Ovary (tissue), 7 donors: ENCODE measurements at regions not wholly inside any gene's neighbourhood (a gene's known extent, or its start where the extent isn't known, plus 50 kb on each side); places are given as distances from the start of the nearest gene placed in this dataset.

Source experiments
- DNase-seq, 5 donors: peaks; one replicate each; pipeline ENCODE4 v3.0.0-alpha.2; 2019 to 2020
- H3K27ac ChIP-seq, 2 donors: fragments of 200-600 bp; one replicate each; pipeline versions ENCODE4 v1.5.1 to v1.8.0; 2019 to 2022
- H3K27me3 ChIP-seq: fragments of 200-600 bp; one replicate; pipeline ENCODE4 v1.8.0; 2022
- H3K36me3 ChIP-seq: fragments of 200-600 bp; sonication (generic); one replicate; pipeline ENCODE4 v1.5.1; 2019
- H3K4me1 ChIP-seq: one replicate; pipeline ENCODE4 v1.8.1; 2013; ENCODE audit warnings: mild to moderate bottlenecking, moderate library complexity; ENCODE audit not compliant: insufficient read depth
- H3K4me3 ChIP-seq: fragments of 200-600 bp; sonication (generic); one replicate; pipeline ENCODE4 v1.5.1; 2017
- H3K9me3 ChIP-seq, 2 donors: fragments of 200-600 bp in 1 of 2; sonication (generic) in 1 of 2; one replicate each; pipeline versions ENCODE4 v1.5.1 to v1.8.1; 2013 to 2019; ENCODE audit warnings: mild to moderate bottlenecking in 1 of 2, moderate library complexity in 1 of 2
- EP300 ChIP-seq: sonication (generic); formaldehyde crosslinking; IDR thresholded peaks from one replicate; pipeline ENCODE4 v1.6.1; 2017; ENCODE audit warnings: antibody characterized with exemption
- POLR2A ChIP-seq: fragments of 450-650 bp; IDR thresholded peaks from one replicate; pipeline ENCODE4 v1.6.1; 2017; ENCODE audit warnings: antibody characterized with exemption, mild to moderate bottlenecking, moderate library complexity
- WGBS, 3 donors: extraction: QIAGEN DNeasy Blood & Tissue Kit in 1 of 3; methylation state at CpG; one replicate each; pipeline versions ENCODE4 v1.1.5 to v1.1.7; 2013 to 2017; 5-methylcytosine and 5-hydroxymethylcytosine counted together
- intact Hi-C, 4 donors: fragments of 100-400 bp; cut with DNase I; formaldehyde crosslinking; loops; one replicate each; pipeline versions ENCODE4 v1.11.0 to v1.15.1; 2022 to 2023
- TF ChIP-seq, protein P1 (sequence below), 3 donors: fragments of 450-650 bp in 2 of 3; fragments of 200-600 bp in 1 of 3; IDR thresholded peaks; one replicate each; pipeline versions ENCODE4 v1.5.1 to v1.8.0; 2016 to 2022; ENCODE audit warnings: antibody characterized with exemption in 3 of 3, mild to moderate bottlenecking in 1 of 3
- donor health status: DM: no; HTN: no; CAD: no; lungs with moderate emphysema.
- donor health status: DM: no; HTN: no; CAD: no.
- donor health status: Bipolar disorder and iron deficiency.
- donor health status: DM: no; HTN: no; CAD: no.
- donor health status: DM: yes; HTN: yes; CAD: no.

DNA sequence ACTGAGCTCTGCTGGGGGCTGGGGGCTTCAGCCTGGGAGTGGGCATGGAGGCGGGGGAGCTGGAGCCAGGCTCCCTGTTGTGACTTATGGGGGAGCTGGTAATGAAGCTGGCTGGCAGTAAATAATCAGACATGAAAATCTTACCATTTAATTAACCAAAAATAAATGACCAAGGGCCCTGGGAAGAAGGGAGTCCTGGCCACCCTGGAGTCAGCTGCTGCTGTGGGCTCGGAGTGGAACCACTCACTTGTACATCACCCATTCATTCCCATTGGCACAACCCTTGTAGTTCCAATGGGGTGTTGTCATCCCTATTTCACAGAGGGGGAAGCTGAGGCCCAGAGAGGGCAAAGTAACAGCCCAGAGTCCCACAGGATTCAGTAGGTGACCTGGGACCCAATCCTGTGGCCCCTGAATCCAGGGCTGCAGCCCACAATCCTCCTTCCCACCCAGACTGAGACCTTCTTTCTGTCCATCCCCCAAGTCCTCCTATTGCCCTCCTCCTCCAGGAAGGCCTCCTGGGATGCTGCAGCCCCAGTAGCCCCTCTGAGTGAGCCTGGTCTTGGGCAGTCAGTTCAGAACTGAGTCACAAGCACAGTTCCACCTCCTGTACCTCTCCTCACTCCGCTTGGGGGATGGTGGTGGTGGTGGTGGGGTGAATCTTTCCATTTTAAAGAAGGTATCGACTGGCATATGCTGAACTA lies 259.4 kb upstream of the MVB12B start:
- Histone ChIP-seq H3K27ac (no peak overlapping the region), H3K27me3 (no peaks in the 10 kb centered on the region), H3K36me3 (no peaks in the 10 kb centered on the region), H3K4me1 (no peaks in the 10 kb centered on the region), H3K9me3 (no peaks in the 10 kb centered on the region), H3K4me3 (no peak overlapping the region)
- no peak for DNase-seq
- TF ChIP-seq POLR2A (no peak), EP300 (no peak)
- TF ChIP-seq, protein P1, sequence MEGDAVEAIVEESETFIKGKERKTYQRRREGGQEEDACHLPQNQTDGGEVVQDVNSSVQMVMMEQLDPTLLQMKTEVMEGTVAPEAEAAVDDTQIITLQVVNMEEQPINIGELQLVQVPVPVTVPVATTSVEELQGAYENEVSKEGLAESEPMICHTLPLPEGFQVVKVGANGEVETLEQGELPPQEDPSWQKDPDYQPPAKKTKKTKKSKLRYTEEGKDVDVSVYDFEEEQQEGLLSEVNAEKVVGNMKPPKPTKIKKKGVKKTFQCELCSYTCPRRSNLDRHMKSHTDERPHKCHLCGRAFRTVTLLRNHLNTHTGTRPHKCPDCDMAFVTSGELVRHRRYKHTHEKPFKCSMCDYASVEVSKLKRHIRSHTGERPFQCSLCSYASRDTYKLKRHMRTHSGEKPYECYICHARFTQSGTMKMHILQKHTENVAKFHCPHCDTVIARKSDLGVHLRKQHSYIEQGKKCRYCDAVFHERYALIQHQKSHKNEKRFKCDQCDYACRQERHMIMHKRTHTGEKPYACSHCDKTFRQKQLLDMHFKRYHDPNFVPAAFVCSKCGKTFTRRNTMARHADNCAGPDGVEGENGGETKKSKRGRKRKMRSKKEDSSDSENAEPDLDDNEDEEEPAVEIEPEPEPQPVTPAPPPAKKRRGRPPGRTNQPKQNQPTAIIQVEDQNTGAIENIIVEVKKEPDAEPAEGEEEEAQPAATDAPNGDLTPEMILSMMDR (IDR thresholded peaks at IDR 0.05) = no peak
- WGBS, 3 donors = 58 to 65% (median 63%) methylated on average over 4 of the region's 4 CpGs
- intact Hi-C loops = no loop called here

DNA sequence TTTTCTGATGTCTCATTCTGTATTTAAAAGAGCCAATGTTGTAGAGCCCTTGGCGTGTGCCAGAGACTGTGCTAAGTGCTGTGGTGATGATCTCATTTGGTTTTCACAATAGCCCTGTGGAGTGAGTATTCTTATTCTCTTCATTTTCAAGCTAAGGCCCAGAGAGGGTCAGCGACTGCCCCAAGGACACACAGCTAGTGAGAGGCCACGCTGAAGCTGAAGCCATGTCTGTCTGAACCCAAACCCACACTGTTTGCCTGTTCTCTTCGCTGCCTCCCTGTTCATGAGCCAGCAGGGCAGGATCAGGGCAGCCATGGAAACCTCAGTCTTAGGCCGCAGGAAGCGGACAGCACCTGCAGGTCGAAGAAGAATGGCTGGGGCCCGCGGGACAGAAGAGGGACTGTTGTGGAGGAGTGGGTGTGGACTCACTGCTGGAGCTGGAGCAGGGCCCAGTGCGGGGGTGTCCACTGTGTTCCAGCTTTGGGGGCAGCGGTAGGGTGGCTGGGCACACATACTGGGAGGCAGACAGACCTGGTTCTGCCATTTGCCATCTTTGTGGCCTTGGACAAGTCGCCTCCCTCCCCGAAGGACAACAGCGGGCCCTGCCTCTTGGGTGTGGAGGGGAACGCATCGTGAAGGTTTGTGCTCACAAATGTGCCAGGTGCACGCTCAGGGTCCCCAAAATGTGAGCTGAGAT lies 257.9 kb upstream of the MVB12B start:
- no peak for DNase-seq
- H3K9me3 ChIP-seq = no peaks in the 10 kb centered on the region
- H3K4me3 ChIP-seq = no peak overlapping the region
- no peaks in the 10 kb centered on the region for H3K4me1 ChIP-seq
- 74 to 79% (median 75%) methylated on average over 17 of the region's 17 CpGs for WGBS, 3 donors
- no peak overlapping the region for H3K27ac ChIP-seq
- H3K36me3 ChIP-seq = no peaks in the 10 kb centered on the region
- TF ChIP-seq EP300 (no peak), POLR2A (no peak)
- TF ChIP-seq, protein P1 (IDR thresholded peaks at IDR 0.05) = no peak
- no peaks in the 10 kb centered on the region for H3K27me3 ChIP-seq
- intact Hi-C loops = no loop called here

DNA sequence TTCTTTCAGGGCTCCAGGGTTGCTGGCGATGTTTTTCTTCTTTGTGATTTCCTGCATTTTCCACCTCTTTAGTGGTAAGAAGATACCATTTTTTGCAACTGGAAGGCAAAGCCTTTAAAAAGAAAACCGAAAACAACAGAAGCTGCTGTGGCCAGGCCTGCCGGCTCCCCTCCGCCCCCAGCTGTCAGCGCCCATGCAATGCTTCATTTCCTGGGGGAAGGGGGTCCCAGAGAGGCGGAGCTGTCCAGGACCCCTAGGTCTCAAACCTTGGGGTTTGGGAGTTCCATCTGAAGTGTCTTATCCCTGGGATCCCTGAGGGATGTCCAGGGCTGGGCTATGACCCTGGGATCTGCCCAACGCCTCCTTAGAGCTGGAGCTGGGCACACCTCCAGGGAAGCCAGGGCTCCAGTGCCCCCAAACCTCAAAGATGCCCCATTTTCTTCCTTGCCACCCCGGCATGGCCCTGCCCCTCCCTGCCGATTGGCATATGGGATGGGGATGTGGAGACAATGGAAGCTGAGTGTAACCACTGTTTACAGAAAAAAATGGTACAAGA lies 257.2 kb upstream of the MVB12B start:
- no peaks in the 10 kb centered on the region for H3K27me3 ChIP-seq
- no peak for DNase-seq
- no peak overlapping the region for H3K4me3 ChIP-seq
- H3K9me3 ChIP-seq = no peaks in the 10 kb centered on the region
- TF ChIP-seq, protein P1 (IDR thresholded peaks at IDR 0.05) = no peak
- TF ChIP-seq EP300 (no peak), POLR2A (no peak)
- H3K27ac ChIP-seq = no peak overlapping the region
- H3K4me1 ChIP-seq = no peaks in the 10 kb centered on the region
- H3K36me3 ChIP-seq = no peaks in the 10 kb centered on the region
- intact Hi-C loops = no loop called here
- WGBS, 3 donors = 49 to 56% (median 49%) methylated on average over 9 of the region's 9 CpGs

DNA sequence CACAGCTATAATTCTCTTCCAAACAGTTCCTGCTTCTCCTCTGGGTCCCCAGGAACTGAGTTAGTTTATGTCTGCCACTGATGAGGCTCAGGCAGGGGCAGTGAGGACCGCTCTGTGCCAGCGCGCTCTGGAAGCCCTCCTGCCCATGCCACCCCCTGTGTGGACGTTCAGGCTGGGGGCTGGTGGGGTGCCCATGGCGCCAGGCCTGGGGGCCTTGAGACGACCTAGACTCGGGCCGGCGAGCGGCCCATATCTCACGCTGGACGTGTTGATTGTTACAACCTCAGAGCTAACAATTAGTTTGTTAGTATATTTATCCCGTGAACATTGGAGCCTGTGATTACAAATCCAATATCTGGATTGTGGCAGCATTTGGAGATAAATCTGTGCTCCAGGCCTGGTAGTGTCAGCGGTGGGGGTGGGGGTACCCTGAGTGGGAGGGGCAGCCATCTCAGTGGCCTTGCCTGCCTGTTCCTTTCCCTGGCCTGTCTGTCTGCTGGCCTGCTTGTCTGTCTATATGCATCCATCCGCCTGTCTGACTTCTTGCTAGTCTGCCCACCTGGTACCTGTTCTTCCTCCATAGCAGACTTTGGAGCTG lies 256.5 kb upstream of the MVB12B start:
- H3K36me3 ChIP-seq = no peaks in the 10 kb centered on the region
- no peak for TF ChIP-seq POLR2A
- no peak for TF ChIP-seq EP300
- TF ChIP-seq, protein P1 (IDR thresholded peaks at IDR 0.05) = no peak
- H3K27me3 ChIP-seq = no peaks in the 10 kb centered on the region
- intact Hi-C loops = loop anchor here in 1 of 4 donors (5.0 kb wide), 1 partner anchor 93 kb away; no protein-coding TSS in a partner anchor
- no peak overlapping the region for H3K27ac ChIP-seq
- 77 to 83% (median 79%) methylated on average over 15 of the region's 15 CpGs for WGBS, 3 donors
- H3K4me1 ChIP-seq = no peaks in the 10 kb centered on the region
- H3K9me3 ChIP-seq = no peaks in the 10 kb centered on the region
- H3K4me3 ChIP-seq = no peak overlapping the region
- no peak for DNase-seq
